GM12878 (cell line): ENCODE measurements at regions not wholly inside any gene's neighbourhood (a gene's known extent, or its start where the extent isn't known, plus 50 kb on each side); places are given as distances from the start of the nearest gene placed in this dataset.

Experiments used
- ATAC-seq: fragments of 200-7000 bp; cut with Tn5 transposase; 3 replicates; pipeline ENCODE4 v1.9.1; 2020; ENCODE audit warnings: mild to moderate bottlenecking, moderate library complexity
- BruUV-seq: library from RNA; stranded (reverse); fragments of 400-500 nt; replicated peaks from 2 replicates; lab custom pipeline; 2021; lab: Mats Ljungman, UMichigan
- CTCF ChIA-PET: fragments of 300-600 bp; sonication (Branson Sonifier 250); formaldehyde crosslinking; extraction: SDS; loops from one replicate; lab custom pipeline; 2021; ENCODE audit warnings: inconsistent platforms; lab: Yijun Ruan, JAX
- POLR2A ChIA-PET: fragments of 350-600 bp; formaldehyde crosslinking; extraction: SDS; loops from one replicate; lab custom pipeline; 2021; ENCODE audit warnings: inconsistent platforms; lab: Charles Lee
- RAD21 ChIA-PET: fragments of 300-600 bp; sonication (Branson Sonifier 250); formaldehyde crosslinking; loops from one replicate; lab custom pipeline; 2023; ENCODE audit warnings: antibody characterized with exemption; ENCODE audit not compliant: unreplicated experiment; lab: Charles Lee
- SMC1A ChIA-PET: fragments of 300-600 bp; sonication (Branson Sonifier 250); formaldehyde crosslinking; loops from one replicate; lab custom pipeline; 2023; ENCODE audit not compliant: unreplicated experiment, uncharacterized antibody; lab: Charles Lee
- DNase-seq: peaks from one replicate; pipeline ENCODE4 v3.0.0-alpha.2; 2011; ENCODE audit warnings: low read depth, low spot score
- FAIRE-seq: peaks from 3 replicates; lab custom pipeline; 2011; peaks lifted over from hg19 to GRCh38; lab: Jason Lieb, UNC
- H2AFZ ChIP-seq: 2 replicates; pipeline ENCODE4 v1.6.0; 2011; ENCODE audit warnings: low read depth, low read length, control low read depth; ENCODE audit not compliant: control insufficient read depth
- H3K27ac ChIP-seq: 2 replicates; pipeline ENCODE4 v1.5.1; 2011; ENCODE audit warnings: control low read depth; ENCODE audit not compliant: control insufficient read depth, insufficient read depth
- H3K27me3 ChIP-seq, 2 experiments: replicated peaks in 1 of 2; 2 replicates each; pipeline versions ENCODE4 v1.6.0 to v1.6.1; 2011; ENCODE audit warnings: low read length in 1 of 2; ENCODE audit not compliant: control insufficient read depth in 2 of 2, insufficient read depth in 2 of 2
- H3K36me3 ChIP-seq, 2 experiments: 2 replicates each; pipeline ENCODE4 v1.5.1; 2011; ENCODE audit warnings: low read length in 1 of 2; ENCODE audit not compliant: control insufficient read depth in 2 of 2, insufficient read depth in 2 of 2
- H3K4me1 ChIP-seq: 2 replicates; pipeline ENCODE4 v1.6.1; 2011; ENCODE audit warnings: mild to moderate bottlenecking, low read length, moderate library complexity, mixed read lengths; ENCODE audit not compliant: control insufficient read depth, insufficient read depth
- H3K4me2 ChIP-seq: 2 replicates; pipeline ENCODE4 v1.6.0; 2011; ENCODE audit warnings: control low read depth; ENCODE audit not compliant: control insufficient read depth, insufficient read depth
- H3K4me3 ChIP-seq: fragments of 200-600 bp; sonication (generic); 2 replicates; pipeline ENCODE4 v1.5.1; 2016
- H3K79me2 ChIP-seq: 2 replicates; pipeline ENCODE4 v1.6.0; 2011; ENCODE audit warnings: low read length; ENCODE audit not compliant: control insufficient read depth, insufficient read depth
- H3K9ac ChIP-seq: 2 replicates; pipeline ENCODE4 v1.8.0; 2011; ENCODE audit warnings: low read length, control low read depth, mixed read lengths; ENCODE audit not compliant: control insufficient read depth, insufficient read depth
- H3K9me3 ChIP-seq: replicated peaks from 3 replicates; pipeline ENCODE4 v1.5.1; 2011; ENCODE audit warnings: mild to moderate bottlenecking, low read length; ENCODE audit not compliant: control insufficient read depth, insufficient read depth
- H4K20me1 ChIP-seq: 2 replicates; pipeline ENCODE4 v1.6.0; 2011; ENCODE audit not compliant: control insufficient read depth, insufficient read depth
- BHLHE40 ChIP-seq, 2 experiments: fragments of 450-650 bp in 1 of 2; IDR thresholded peaks; 2 replicates each; pipeline ENCODE4 v1.6.1; 2011 to 2017; ENCODE audit warnings: low read depth in 2 of 2, borderline replicate concordance in 1 of 2, improper control_type of control experiment in 1 of 2, low read length in 1 of 2, mild to moderate bottlenecking in 1 of 2
- CREB1 ChIP-seq: IDR thresholded peaks from 2 replicates; pipeline ENCODE4 v1.6.1; 2012; ENCODE audit warnings: low read depth, mild to moderate bottlenecking, inconsistent platforms
- ESRRA ChIP-seq: IDR thresholded peaks from 2 replicates; pipeline ENCODE4 v1.6.1; 2012; ENCODE audit warnings: mild to moderate bottlenecking, low read length, improper control_type of control experiment
- NFXL1 ChIP-seq: fragments of 450-650 bp; IDR thresholded peaks from 2 replicates; pipeline ENCODE4 v1.6.1; 2017; ENCODE audit warnings: antibody characterized with exemption, mild to moderate bottlenecking, borderline replicate concordance
- NFYB ChIP-seq: IDR thresholded peaks from 2 replicates; pipeline ENCODE4 v1.6.1; 2011; ENCODE audit warnings: low read depth, mild to moderate bottlenecking, low read length, improper control_type of control experiment, moderate library complexity; ENCODE audit not compliant: insufficient read depth
- RAD21 ChIP-seq: IDR thresholded peaks from 2 replicates; pipeline ENCODE4 v1.6.1; 2011; ENCODE audit warnings: mild to moderate bottlenecking, low read depth, low read length, moderate library complexity; ENCODE audit not compliant: insufficient read depth
- TCF3 ChIP-seq: IDR thresholded peaks from 2 replicates; pipeline ENCODE4 v1.6.1; 2012; ENCODE audit warnings: low read depth, mild to moderate bottlenecking, low read length, borderline replicate concordance; ENCODE audit not compliant: insufficient read depth
- ZNF24 ChIP-seq: fragments of 450-650 bp; IDR thresholded peaks from 2 replicates; pipeline ENCODE4 v1.6.1; 2017; ENCODE audit warnings: antibody characterized with exemption, mild to moderate bottlenecking
- WGBS: methylation state at CpG from one replicate; pipeline ENCODE4 v1.1.6; 2016; ENCODE audit warnings: low lambda C conversion rate; ENCODE audit not compliant: insufficient replicate concordance, insufficient coverage; ENCODE audit errors: missing lambda C conversion rate; 5-methylcytosine and 5-hydroxymethylcytosine counted together
- in situ Hi-C: fragments of 300-500 bp; cut with MboI; formaldehyde crosslinking; loops from 9 replicates; pipeline ENCODE4 v1.14.3; 2018; ENCODE audit warnings: mixed read lengths
- intact Hi-C: fragments of 100-400 bp; cut with micrococcal nuclease; formaldehyde crosslinking; loops from one replicate; pipeline ENCODE4 v1.14.2; 2022; ENCODE audit not compliant: unreplicated experiment
- TF ChIP-seq, protein P1 (sequence below): fragments of 450-650 bp; IDR thresholded peaks from 2 replicates; pipeline ENCODE4 v1.6.1; 2016; ENCODE audit warnings: mild to moderate bottlenecking
- TF ChIP-seq, protein P2 (sequence below): fragments of 450-650 bp; formaldehyde crosslinking; IDR thresholded peaks from 2 replicates; pipeline ENCODE4 v1.5.0; 2022; ENCODE audit warnings: mild to moderate bottlenecking, missing genetic modification characterization
- TF ChIP-seq, protein P3 (sequence below): IDR thresholded peaks from 2 replicates; pipeline ENCODE4 v1.6.1; 2011; ENCODE audit warnings: mild to moderate bottlenecking, low read depth, low read length, moderate library complexity; ENCODE audit not compliant: insufficient replicate concordance

DNA sequence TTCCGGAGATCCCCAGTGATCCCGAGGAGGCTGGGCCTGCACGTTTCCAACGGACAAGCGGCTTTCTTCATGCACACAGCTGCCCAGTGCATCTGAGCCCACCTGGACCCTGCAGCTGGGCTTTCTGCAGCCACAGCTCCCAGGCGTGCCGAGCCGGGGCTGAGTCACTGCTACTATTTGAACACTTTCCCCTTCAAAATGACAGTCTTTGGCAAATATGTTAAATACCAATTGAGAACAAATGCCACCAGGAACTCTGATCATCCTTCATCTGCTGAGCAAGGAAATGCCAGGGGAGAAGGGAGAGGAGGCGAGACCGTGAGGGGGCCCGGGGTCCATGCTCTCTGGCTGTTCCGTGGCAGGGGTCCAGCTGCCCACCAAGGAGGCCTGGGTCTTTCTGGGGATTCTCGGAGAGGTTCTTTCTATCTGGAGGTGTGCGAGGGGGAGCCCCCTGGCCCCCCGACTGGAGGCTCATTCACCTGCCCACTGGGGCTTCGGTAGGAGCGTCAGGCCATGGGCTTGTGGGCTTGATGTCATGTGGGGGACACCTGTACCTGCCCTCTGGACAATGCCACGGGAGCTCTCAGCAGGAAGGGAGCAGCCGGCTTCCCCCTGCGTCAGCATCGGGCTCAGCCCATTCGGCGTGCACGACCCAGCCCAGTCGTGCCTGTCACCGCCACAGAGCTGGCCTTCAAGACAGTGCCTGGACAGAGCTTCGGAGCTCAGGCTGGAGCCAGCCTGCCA lies 159.6 kb downstream of the CTTN start:
- no peaks in the 10 kb centered on the region for H3K4me1 ChIP-seq
- H2AFZ ChIP-seq, result no peak overlapping the region
- no peak for FAIRE-seq
- no peak for ATAC-seq
- H3K27ac ChIP-seq, result no peak overlapping the region
- H3K36me3 ChIP-seq, result no peaks in the 10 kb centered on the region
- no peaks in the 10 kb centered on the region for H3K27me3 ChIP-seq
- POLR2A ChIA-PET, result no interaction called here
- RAD21 ChIA-PET, result no interaction called here
- in situ Hi-C loops, result no loop called here
- H3K4me2 ChIP-seq, result no peak overlapping the region
- SMC1A ChIA-PET, result no interaction called here
- BruUV-seq, result no TSS peak
- WGBS, result 45% methylated on average over 27 of the region's 27 CpGs
- CTCF ChIA-PET, result no interaction called here
- no peaks in the 10 kb centered on the region for H3K79me2 ChIP-seq
- H4K20me1 ChIP-seq, result no peaks in the 10 kb centered on the region
- intact Hi-C loops, result no loop called here
- H3K9me3 ChIP-seq, result no peaks in the 10 kb centered on the region
- no peak for DNase-seq
- H3K4me3 ChIP-seq, result no peak overlapping the region
- TF ChIP-seq ESRRA (no peak), ZNF24 (no peak), CREB1 (no peak), NFXL1 (no peak), BHLHE40 (IDR thresholded peaks at IDR 0.05; ENCODE audit: borderline replicate concordance in 1 of 2, low read depth in 2 of 2, low read length in 1 of 2) (no peak), TCF3 (no peak), NFYB (no peak), RAD21 (no peak)
- TF ChIP-seq, protein P1, sequence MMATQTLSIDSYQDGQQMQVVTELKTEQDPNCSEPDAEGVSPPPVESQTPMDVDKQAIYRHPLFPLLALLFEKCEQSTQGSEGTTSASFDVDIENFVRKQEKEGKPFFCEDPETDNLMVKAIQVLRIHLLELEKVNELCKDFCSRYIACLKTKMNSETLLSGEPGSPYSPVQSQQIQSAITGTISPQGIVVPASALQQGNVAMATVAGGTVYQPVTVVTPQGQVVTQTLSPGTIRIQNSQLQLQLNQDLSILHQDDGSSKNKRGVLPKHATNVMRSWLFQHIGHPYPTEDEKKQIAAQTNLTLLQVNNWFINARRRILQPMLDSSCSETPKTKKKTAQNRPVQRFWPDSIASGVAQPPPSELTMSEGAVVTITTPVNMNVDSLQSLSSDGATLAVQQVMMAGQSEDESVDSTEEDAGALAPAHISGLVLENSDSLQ, result no peak
- TF ChIP-seq, protein P2, sequence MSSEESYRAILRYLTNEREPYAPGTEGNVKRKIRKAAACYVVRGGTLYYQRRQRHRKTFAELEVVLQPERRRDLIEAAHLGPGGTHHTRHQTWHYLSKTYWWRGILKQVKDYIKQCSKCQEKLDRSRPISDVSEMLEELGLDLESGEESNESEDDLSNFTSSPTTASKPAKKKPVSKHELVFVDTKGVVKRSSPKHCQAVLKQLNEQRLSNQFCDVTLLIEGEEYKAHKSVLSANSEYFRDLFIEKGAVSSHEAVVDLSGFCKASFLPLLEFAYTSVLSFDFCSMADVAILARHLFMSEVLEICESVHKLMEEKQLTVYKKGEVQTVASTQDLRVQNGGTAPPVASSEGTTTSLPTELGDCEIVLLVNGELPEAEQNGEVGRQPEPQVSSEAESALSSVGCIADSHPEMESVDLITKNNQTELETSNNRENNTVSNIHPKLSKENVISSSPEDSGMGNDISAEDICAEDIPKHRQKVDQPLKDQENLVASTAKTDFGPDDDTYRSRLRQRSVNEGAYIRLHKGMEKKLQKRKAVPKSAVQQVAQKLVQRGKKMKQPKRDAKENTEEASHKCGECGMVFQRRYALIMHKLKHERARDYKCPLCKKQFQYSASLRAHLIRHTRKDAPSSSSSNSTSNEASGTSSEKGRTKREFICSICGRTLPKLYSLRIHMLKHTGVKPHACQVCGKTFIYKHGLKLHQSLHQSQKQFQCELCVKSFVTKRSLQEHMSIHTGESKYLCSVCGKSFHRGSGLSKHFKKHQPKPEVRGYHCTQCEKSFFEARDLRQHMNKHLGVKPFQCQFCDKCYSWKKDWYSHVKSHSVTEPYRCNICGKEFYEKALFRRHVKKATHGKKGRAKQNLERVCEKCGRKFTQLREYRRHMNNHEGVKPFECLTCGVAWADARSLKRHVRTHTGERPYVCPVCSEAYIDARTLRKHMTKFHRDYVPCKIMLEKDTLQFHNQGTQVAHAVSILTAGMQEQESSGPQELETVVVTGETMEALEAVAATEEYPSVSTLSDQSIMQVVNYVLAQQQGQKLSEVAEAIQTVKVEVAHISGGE (CRISPR knock-in tag), result no peak
- TF ChIP-seq, protein P3, sequence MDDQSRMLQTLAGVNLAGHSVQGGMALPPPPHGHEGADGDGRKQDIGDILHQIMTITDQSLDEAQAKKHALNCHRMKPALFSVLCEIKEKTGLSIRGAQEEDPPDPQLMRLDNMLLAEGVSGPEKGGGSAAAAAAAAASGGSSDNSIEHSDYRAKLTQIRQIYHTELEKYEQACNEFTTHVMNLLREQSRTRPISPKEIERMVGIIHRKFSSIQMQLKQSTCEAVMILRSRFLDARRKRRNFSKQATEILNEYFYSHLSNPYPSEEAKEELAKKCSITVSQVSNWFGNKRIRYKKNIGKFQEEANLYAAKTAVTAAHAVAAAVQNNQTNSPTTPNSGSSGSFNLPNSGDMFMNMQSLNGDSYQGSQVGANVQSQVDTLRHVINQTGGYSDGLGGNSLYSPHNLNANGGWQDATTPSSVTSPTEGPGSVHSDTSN, result no peak
- TF ChIP-seq, all 136 proteins: peak for 0
- no peak overlapping the region for H3K9ac ChIP-seq
